A549 (cell line): ENCODE measurements at regions not wholly inside any gene's neighbourhood (a gene's known extent, or its start where the extent isn't known, plus 50 kb on each side); places are given as distances from the start of the nearest gene placed in this dataset.

Experiments
- ATAC-seq, 2 experiments: fragments of 200-7000 bp in 1 of 2; fragments of >200 bp in 1 of 2; cut with Nextera tagmentation in 1 of 2; cut with Tn5 transposase in 1 of 2; 3 replicates each; pipeline versions ENCODE4 v1.8.0 to v1.9.1; 2018 to 2020; ENCODE audit warnings: mild to moderate bottlenecking in 1 of 2, moderate library complexity in 1 of 2
- CTCF ChIA-PET: fragments of 300-600 bp; sonication (Branson Sonifier 250); formaldehyde crosslinking; extraction: SDS; loops from one replicate; lab custom pipeline; 2021; ENCODE audit warnings: antibody characterized with exemption, inconsistent platforms; lab: Yijun Ruan, JAX
- POLR2A ChIA-PET: fragments of 350-600 bp; formaldehyde crosslinking; extraction: SDS; loops from one replicate; lab custom pipeline; 2021; ENCODE audit warnings: antibody characterized with exemption, inconsistent platforms; lab: Yijun Ruan, JAX
- DNase-seq, 2 experiments: peaks; one replicate each; pipeline versions ENCODE4 v3.0.0 to v3.0.0-alpha.2; 2011 to 2016; ENCODE audit warnings: low read depth in 1 of 2, low spot score in 1 of 2
- FAIRE-seq: peaks from 2 replicates; lab custom pipeline; 2011; peaks lifted over from hg19 to GRCh38; lab: Jason Lieb, UNC
- H3K27ac ChIP-seq, 2 experiments: fragments of >200 bp; sonication (Bioruptor Twin); formaldehyde crosslinking; 3 replicates each; pipeline ENCODE4 v1.5.1; 2016 to 2017
- H3K4me1 ChIP-seq: fragments of >200 bp; sonication (Bioruptor Twin); formaldehyde crosslinking; 3 replicates; pipeline ENCODE4 v1.6.1; 2016
- H3K4me2 ChIP-seq: fragments of >200 bp; sonication (Bioruptor Twin); formaldehyde crosslinking; 3 replicates; pipeline ENCODE4 v1.6.1; 2016
- H3K4me3 ChIP-seq: fragments of >200 bp; sonication (Bioruptor Twin); formaldehyde crosslinking; 3 replicates; pipeline ENCODE4 v1.5.1; 2016
- H3K9me3 ChIP-seq: fragments of >200 bp; sonication (Bioruptor Twin); formaldehyde crosslinking; 3 replicates; pipeline ENCODE4 v1.6.1; 2016
- ATOH8 ChIP-seq: fragments of 250-450 bp; sonication (Bioruptor Pico); IDR thresholded peaks from 2 replicates; pipeline ENCODE4 v1.5.0; 2020; ENCODE audit warnings: low read depth, mild to moderate bottlenecking, moderate library complexity
- BCL3 ChIP-seq: fragments of >200 bp; sonication (Bioruptor Twin); formaldehyde crosslinking; IDR thresholded peaks from 3 replicates; pipeline ENCODE4 v1.6.1; 2016
- BHLHE40 ChIP-seq: IDR thresholded peaks from 2 replicates; pipeline ENCODE4 v1.6.1; 2012; ENCODE audit warnings: low read depth, low read length, inconsistent platforms
- CBX2 ChIP-seq: fragments of 200-600 bp; sonication (generic); IDR thresholded peaks from 2 replicates; pipeline ENCODE4 v1.6.1; 2016; ENCODE audit warnings: low read depth, mild to moderate bottlenecking, borderline replicate concordance
- CEBPB ChIP-seq, 2 experiments: fragments of >200 bp in 1 of 2; sonication (Bioruptor Twin) in 1 of 2; formaldehyde crosslinking in 1 of 2; IDR thresholded peaks; 2 replicates each; pipeline ENCODE4 v1.6.1; 2012 to 2016
- CHD4 ChIP-seq: fragments of 200-600 bp; sonication (generic); IDR thresholded peaks from 2 replicates; pipeline ENCODE4 v1.6.1; 2016; ENCODE audit warnings: antibody characterized with exemption, mild to moderate bottlenecking, borderline replicate concordance
- CTCF ChIP-seq: fragments of >200 bp; sonication (Bioruptor Twin); formaldehyde crosslinking; IDR thresholded peaks from 3 replicates; pipeline ENCODE4 v1.5.1; 2016
- E2F6 ChIP-seq: IDR thresholded peaks from 2 replicates; pipeline ENCODE4 v1.6.1; 2012; ENCODE audit warnings: low read depth, borderline replicate concordance
- EHF ChIP-seq: fragments of 250-450 bp; sonication (Bioruptor Pico); IDR thresholded peaks from 2 replicates; pipeline ENCODE4 v1.5.0; 2020; ENCODE audit warnings: mild to moderate bottlenecking
- EHMT2 ChIP-seq: fragments of 200-600 bp; sonication (generic); IDR thresholded peaks from 2 replicates; pipeline ENCODE4 v1.6.1; 2016; ENCODE audit warnings: antibody characterized with exemption, low read depth, mild to moderate bottlenecking, moderate library complexity
- ELK1 ChIP-seq: fragments of 150-350 bp; IDR thresholded peaks from 2 replicates; pipeline ENCODE4 v1.6.1; 2014; ENCODE audit warnings: low read depth, mild to moderate bottlenecking, low read length
- EP300 ChIP-seq, 2 experiments: fragments of >200 bp; sonication (Bioruptor Twin); formaldehyde crosslinking; IDR thresholded peaks; 2 replicates in 1 of 2; 3 replicates in 1 of 2; pipeline ENCODE4 v1.6.1; 2016 to 2017
- ESRRA ChIP-seq: fragments of 150-350 bp; IDR thresholded peaks from 2 replicates; pipeline ENCODE4 v1.6.1; 2014; ENCODE audit warnings: mild to moderate bottlenecking, low read length, borderline replicate concordance
- FOSB ChIP-seq: fragments of 250-450 bp; sonication (Bioruptor Pico); IDR thresholded peaks from 2 replicates; pipeline ENCODE4 v1.5.0; 2020; ENCODE audit warnings: mild to moderate bottlenecking, moderate library complexity
- FOSL2 ChIP-seq, 2 experiments: fragments of 450-650 bp in 1 of 2; fragments of >200 bp in 1 of 2; sonication (Bioruptor Twin) in 1 of 2; formaldehyde crosslinking; IDR thresholded peaks; 2 replicates each; pipeline versions ENCODE4 v1.5.0 to v1.6.1; 2016 to 2020; ENCODE audit warnings: mild to moderate bottlenecking in 1 of 2, moderate library complexity in 1 of 2
- FOXS1 ChIP-seq: fragments of 250-450 bp; sonication (Bioruptor Pico); IDR thresholded peaks from 2 replicates; pipeline ENCODE4 v1.5.0; 2020; ENCODE audit warnings: mild to moderate bottlenecking, moderate library complexity
- HDAC2 ChIP-seq: fragments of 200-600 bp; sonication (generic); IDR thresholded peaks from 2 replicates; pipeline ENCODE4 v1.6.1; 2016
- HES2 ChIP-seq: fragments of >200 bp; sonication (Bioruptor Twin); formaldehyde crosslinking; IDR thresholded peaks from 2 replicates; pipeline ENCODE4 v1.6.1; 2016
- HOXA7 ChIP-seq: fragments of 250-450 bp; sonication (Bioruptor Pico); IDR thresholded peaks from 2 replicates; pipeline ENCODE4 v1.5.0; 2020; ENCODE audit warnings: mild to moderate bottlenecking, moderate library complexity
- HOXB13 ChIP-seq: fragments of 250-450 bp; sonication (Bioruptor Pico); IDR thresholded peaks from 2 replicates; pipeline ENCODE4 v1.5.0; 2020; ENCODE audit warnings: low read depth, mild to moderate bottlenecking, moderate library complexity
- HOXB5 ChIP-seq: fragments of 250-450 bp; sonication (Bioruptor Pico); IDR thresholded peaks from 2 replicates; pipeline ENCODE4 v1.5.0; 2020; ENCODE audit warnings: mild to moderate bottlenecking, moderate library complexity
- JUNB ChIP-seq: fragments of >200 bp; sonication (Bioruptor Twin); formaldehyde crosslinking; IDR thresholded peaks from 2 replicates; pipeline ENCODE4 v1.6.1; 2016
- KDM1A ChIP-seq: fragments of 200-600 bp; sonication (generic); IDR thresholded peaks from 2 replicates; pipeline ENCODE4 v1.6.1; 2016; ENCODE audit warnings: low read depth, mild to moderate bottlenecking
- KDM5A ChIP-seq: fragments of 200-600 bp; sonication (generic); IDR thresholded peaks from 2 replicates; pipeline ENCODE4 v1.6.1; 2016; ENCODE audit warnings: antibody characterized with exemption, mild to moderate bottlenecking
- MYC ChIP-seq: IDR thresholded peaks from 2 replicates; pipeline ENCODE4 v1.6.1; 2012; ENCODE audit warnings: mild to moderate bottlenecking, inconsistent platforms, low read length, improper control_type of control experiment, borderline replicate concordance
- NPAS2 ChIP-seq: fragments of 250-450 bp; sonication (Bioruptor Pico); IDR thresholded peaks from 2 replicates; pipeline ENCODE4 v1.8.0; 2022; ENCODE audit warnings: mild to moderate bottlenecking, moderate library complexity, borderline replicate concordance
- NR3C1 ChIP-seq: fragments of >200 bp; sonication (Bioruptor Twin); formaldehyde crosslinking; IDR thresholded peaks from 3 replicates; pipeline ENCODE4 v1.6.1; 2017
- RCOR1 ChIP-seq: fragments of 150-350 bp; IDR thresholded peaks from 2 replicates; pipeline ENCODE4 v1.6.1; 2014; ENCODE audit warnings: antibody characterized with exemption, low read length, low read depth
- RNF2 ChIP-seq: fragments of 200-600 bp; sonication (generic); IDR thresholded peaks from 2 replicates; pipeline ENCODE4 v1.6.1; 2016; ENCODE audit warnings: low read depth, mild to moderate bottlenecking, antibody characterized with exemption, moderate library complexity, borderline replicate concordance
- SMC3 ChIP-seq: fragments of >200 bp; sonication (Bioruptor Twin); formaldehyde crosslinking; IDR thresholded peaks from 3 replicates; pipeline ENCODE4 v1.6.1; 2018; ENCODE audit warnings: inconsistent platforms
- SREBF2 ChIP-seq: fragments of 450-650 bp; IDR thresholded peaks from 2 replicates; pipeline ENCODE4 v1.6.1; 2014; ENCODE audit warnings: mild to moderate bottlenecking, moderate library complexity
- WGBS: methylation state at CpG from one replicate; pipeline ENCODE4 v1.1.6; 2017; ENCODE audit errors: missing lambda C conversion rate; 5-methylcytosine and 5-hydroxymethylcytosine counted together

- DNase-seq: no peak
- TF ChIP-seq FOXS1 (CRISPR knock-in tag) (no peak), EHMT2 (no peak), SREBF2 (no peak), HDAC2 (no peak), BCL3 (no peak), FOSL2 (IDR thresholded peaks at IDR 0.05) (no peak), FOSL2 (CRISPR knock-in tag; IDR thresholded peaks at IDR 0.05) (no peak), RCOR1 (no peak), EHF (CRISPR knock-in tag) (no peak), ESRRA (no peak), RNF2 (no peak), ATOH8 (CRISPR knock-in tag) (no peak), SMC3 (no peak), EP300 (IDR thresholded peaks at IDR 0.05) (no peak), CEBPB (IDR thresholded peaks at IDR 0.05) (no peak), NPAS2 (CRISPR knock-in tag) (no peak), HOXA7 (CRISPR knock-in tag) (no peak), HOXB5 (CRISPR knock-in tag) (no peak)
- TF ChIP-seq, all 56 proteins: peak for 0
- 12% methylated on average over 1 of the region's 1 CpG for WGBS
- ATAC-seq (no peak), FAIRE-seq (no peak)
- Histone ChIP-seq H3K4me2 (no peak overlapping the region), H3K27ac (no peak overlapping the region), H3K4me1 (no peaks in the 10 kb centered on the region), H3K4me3 (no peak overlapping the region), H3K9me3 (peaks cover 7% of the 10 kb centered on the region; the same call in 1 of the 3 replicates)
- CTCF ChIA-PET: interaction anchor here (1.4 to 1.7 kb wide), 3 partner anchors 10 to 30 kb away, joined by 3 to 5 read pairs (median 4); no protein-coding TSS in a partner anchor
- POLR2A ChIA-PET: no interaction called here
Measured at GRCh38 chr7:149681274-149681673, 92.1 kb downstream of the ZNF467 start.

GRCh38 chr7:149680331-149681025, 92.9 kb downstream of the ZNF467 start:
- ATAC-seq (no peak), DNase-seq (no peak), FAIRE-seq (no peak)
- H3K4me3 ChIP-seq: no peak overlapping the region
- no peak overlapping the region for H3K27ac ChIP-seq
- no peak for TF ChIP-seq E2F6
- no peak for TF ChIP-seq FOSB (CRISPR knock-in tag)
- no peak for TF ChIP-seq CHD4
- no peak for TF ChIP-seq ESRRA
- no peak for TF ChIP-seq MYC
- TF ChIP-seq HDAC2: no peak
- TF ChIP-seq KDM1A: no peak
- no peak for TF ChIP-seq ELK1
- no peak for TF ChIP-seq KDM5A
- TF ChIP-seq BHLHE40: no peak
- no peak for TF ChIP-seq HES2
- no peak for TF ChIP-seq CBX2
- no peak for TF ChIP-seq NR3C1
- no peak for TF ChIP-seq JUNB
- no peak for TF ChIP-seq HOXB13 (CRISPR knock-in tag)
- no peak for TF ChIP-seq CTCF
- POLR2A ChIA-PET: no interaction called here
- CTCF ChIA-PET: interaction anchor here (0.6 to 3.4 kb wide), 4 partner anchors 9 to 1422 kb away, joined by 3 to 13 read pairs (median 4); no protein-coding TSS in a partner anchor
- no peak overlapping the region for H3K4me2 ChIP-seq
- WGBS: 3% methylated on average over 2 of the region's 2 CpGs
- H3K9me3 ChIP-seq: peaks cover 7% of the 10 kb centered on the region; the same call in 1 of the 3 replicates
- no peaks in the 10 kb centered on the region for H3K4me1 ChIP-seq
